ENCODE measurements at regions not wholly inside any gene's neighbourhood (a gene's known extent, or its start where the extent isn't known, plus 50 kb on each side); places are given as distances from the start of the nearest gene placed in this dataset.

DNA sequence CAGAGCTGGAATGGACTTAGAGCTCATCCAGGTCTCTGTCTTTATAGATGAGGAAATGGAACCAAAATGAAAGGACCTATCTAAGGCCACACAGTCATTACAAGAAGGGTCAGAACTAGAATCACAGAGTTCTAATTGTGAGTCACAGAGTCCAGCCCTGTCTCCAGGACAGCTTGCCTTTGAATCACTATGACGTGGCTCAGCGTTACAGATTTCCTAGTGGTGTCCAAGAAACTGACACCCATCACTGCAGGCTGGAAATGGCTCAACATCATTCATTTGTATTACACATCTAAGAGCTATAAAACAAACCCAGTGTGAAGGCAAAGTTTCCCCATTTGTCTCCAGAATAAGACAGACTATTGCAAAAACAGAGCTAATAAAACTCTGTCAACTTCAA lies 164.3 kb upstream of the SIX2 start:
- TF ChIP-seq FOXA1 (IDR thresholded peaks at IDR 0.05) (no peak), HDGF (IDR thresholded peaks at IDR 0.05; ENCODE audit: borderline replicate concordance) (no peak), L3MBTL2 (conservative IDR thresholded peaks at IDR 0.05) (no peak), LEF1 (IDR thresholded peaks at IDR 0.05; ENCODE audit: borderline replicate concordance) (no peak)
